Jurkat, Clone E6-1 (cell line): ENCODE measurements at regions not wholly inside any gene's neighbourhood (a gene's known extent, or its start where the extent isn't known, plus 50 kb on each side); places are given as distances from the start of the nearest gene placed in this dataset.
"Not testable (repeated sequence)": the region's sequence is repeated elsewhere in the genome, so short reads cannot be mapped to it uniquely, and the experiment has no call there.

ENCODE experiments used
- DNase-seq: peaks from one replicate; pipeline ENCODE4 v3.0.0-alpha.2; 2011; ENCODE audit warnings: low read depth, low spot score
- H3K4me3 ChIP-seq: 2 replicates; pipeline ENCODE4 v1.5.1; 2011; ENCODE audit warnings: mild to moderate bottlenecking, low read length, control low read depth, moderate library complexity

DNA sequence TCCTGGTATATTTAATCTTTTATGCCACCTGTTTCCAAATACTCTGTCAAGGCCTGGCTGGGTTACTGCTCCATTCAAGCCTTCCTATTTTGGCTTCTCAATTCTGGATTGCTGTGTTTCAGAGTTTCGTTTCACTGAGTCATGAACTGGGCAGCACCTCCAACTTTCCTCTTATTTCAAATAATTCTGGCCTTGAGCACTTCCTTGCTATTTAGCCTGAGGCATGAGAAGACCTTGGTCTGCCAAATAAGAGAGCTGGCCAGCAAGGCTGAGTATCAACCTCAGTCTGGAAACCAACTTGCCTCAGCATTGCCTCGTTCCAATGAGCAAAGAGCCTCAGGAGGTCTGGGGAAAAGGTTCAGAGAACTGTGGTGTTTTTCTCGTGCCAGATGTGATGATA, 66.6 kb downstream of the TNFAIP3 start:
- DNase-seq = no peak
- H3K4me3 ChIP-seq = no peak overlapping the region

DNA sequence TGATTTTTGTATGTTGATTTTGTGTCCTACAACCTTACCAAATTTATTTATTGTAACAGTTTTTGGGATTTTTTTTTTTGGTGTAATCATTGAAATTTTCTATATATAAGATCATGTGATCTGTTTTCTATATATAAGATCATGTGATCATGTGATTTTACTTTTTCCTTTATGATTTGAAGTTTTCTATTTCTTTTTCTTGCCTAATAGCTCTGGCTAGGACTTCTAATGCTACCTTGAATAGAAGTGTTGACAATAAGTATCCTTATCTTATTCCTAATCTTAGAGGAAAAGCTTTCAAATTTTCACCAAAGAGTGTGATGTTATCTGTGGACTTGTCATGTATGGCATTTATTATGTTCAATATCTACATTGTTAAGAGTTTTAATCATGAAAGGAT, 69.7 kb downstream of the TNFAIP3 start:
- DNase-seq = no peak
- H3K4me3 ChIP-seq = no peak overlapping the region

GRCh38 chr6:137937834-137938233, 70.8 kb downstream of the TNFAIP3 start:
- DNase-seq = no peak

GRCh38 chr6:137938770-137939379, 71.8 kb downstream of the TNFAIP3 start:
- no peak overlapping the region for H3K4me3 ChIP-seq
- DNase-seq = no peak

More at GRCh38 chr6:137937834-137938233, 70.8 kb downstream of the TNFAIP3 start:
- no peak overlapping the region for H3K4me3 ChIP-seq

GRCh38 chr6:137941995-137942394, 74.9 kb downstream of the TNFAIP3 start:
- H3K4me3 ChIP-seq = no peak overlapping the region
- DNase-seq = no peak

- no peak for DNase-seq
- no peak overlapping the region for H3K4me3 ChIP-seq
Observed at GRCh38 chr6:137942736-137943135, 75.7 kb downstream of the TNFAIP3 start.

DNA sequence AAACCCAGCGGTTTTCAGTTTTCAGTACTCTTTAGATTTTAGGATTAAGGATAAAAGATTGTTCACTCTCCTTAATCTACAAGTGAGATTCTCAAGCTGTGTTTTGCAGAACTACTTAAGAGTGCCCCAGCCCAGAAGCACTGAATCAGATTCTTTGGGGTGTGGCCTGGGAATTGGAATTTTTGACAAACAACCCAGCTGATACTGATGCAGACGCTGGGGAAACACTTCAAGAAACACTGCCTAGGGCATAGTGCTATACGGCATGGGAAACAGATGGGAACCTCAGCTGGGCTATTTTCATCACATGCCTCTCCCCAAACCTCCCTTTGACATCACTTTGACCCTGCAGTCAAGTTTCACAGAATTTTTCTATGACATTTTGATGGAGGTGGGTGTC, 77.3 kb downstream of the TNFAIP3 start:
- not testable (repeated sequence) for H3K4me3 ChIP-seq, DNase-seq

DNA sequence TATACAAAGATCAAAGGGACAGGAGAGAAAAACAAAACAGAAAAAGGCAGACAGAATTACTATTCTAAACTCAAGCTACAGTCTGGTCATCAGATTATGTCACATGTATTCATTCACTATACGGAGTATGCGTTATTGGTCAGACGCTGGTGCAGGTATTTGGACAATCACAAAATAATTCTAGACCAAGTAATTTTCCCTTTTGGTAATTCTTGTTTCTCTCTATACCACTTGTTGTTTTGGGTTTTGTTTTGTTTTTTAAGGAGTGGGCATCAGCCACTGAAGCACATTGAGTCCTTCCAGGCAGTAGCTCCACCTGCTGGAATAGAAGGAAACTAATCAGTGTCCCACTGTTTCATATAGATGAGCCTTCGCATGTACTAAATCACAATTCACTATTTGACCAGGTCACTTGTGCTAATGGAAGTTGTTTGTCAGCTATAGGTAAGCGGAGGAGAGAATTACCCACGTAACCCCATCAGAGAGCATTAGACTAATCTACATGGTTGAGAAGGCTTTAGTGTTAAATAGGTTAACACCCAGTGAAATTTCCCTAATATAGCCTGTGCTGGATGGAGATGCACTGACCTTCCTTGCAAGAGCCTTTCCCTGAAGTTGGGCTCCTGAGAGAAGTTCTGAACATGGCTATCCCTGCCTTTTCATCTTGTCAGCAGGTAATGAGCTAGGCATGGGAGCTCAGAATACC, 77.9 kb downstream of the TNFAIP3 start:
- no peak for DNase-seq

DNA sequence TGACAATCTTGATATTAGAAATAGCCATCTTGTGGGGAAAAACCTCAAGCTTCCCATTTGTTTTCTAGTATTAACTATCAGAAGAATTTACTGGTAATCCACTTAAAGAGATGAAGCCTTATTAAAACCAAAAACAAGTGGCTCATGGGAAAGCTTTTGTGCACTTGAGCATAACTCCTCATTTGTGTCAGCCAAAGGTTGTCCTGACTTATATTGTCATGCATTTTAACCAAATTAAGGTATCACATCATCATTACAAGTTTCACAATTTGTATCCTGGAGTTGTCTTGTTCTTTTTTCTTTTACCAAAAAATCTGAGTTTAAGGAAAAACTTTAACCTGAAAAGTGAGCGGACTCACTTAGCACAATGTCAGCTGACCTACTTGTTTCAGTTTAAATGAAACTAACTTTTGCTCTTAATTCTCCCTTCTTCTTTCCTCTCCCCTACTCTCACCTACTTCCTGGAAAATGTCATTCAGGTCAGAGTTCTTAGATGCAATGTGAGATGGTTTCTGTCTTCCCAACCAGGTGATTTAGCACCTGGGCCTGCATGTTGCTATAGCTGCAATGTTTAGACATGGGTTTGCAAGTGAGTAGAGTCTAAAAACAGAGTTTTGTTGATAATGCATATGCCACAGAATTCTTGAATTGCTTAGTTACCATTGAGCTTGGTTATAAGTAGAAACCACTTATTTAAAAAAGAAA, 82.8 kb downstream of the TNFAIP3 start:
- no peak for DNase-seq

More for the DNA sequence above, 77.9 kb downstream of the TNFAIP3 start:
- no peak overlapping the region for H3K4me3 ChIP-seq

GRCh38 chr6:137950581-137950980, 83.5 kb downstream of the TNFAIP3 start:
- H3K4me3 ChIP-seq = no peak overlapping the region
- DNase-seq = no peak

More for the DNA sequence above, 82.8 kb downstream of the TNFAIP3 start:
- H3K4me3 ChIP-seq = no peak overlapping the region

DNA sequence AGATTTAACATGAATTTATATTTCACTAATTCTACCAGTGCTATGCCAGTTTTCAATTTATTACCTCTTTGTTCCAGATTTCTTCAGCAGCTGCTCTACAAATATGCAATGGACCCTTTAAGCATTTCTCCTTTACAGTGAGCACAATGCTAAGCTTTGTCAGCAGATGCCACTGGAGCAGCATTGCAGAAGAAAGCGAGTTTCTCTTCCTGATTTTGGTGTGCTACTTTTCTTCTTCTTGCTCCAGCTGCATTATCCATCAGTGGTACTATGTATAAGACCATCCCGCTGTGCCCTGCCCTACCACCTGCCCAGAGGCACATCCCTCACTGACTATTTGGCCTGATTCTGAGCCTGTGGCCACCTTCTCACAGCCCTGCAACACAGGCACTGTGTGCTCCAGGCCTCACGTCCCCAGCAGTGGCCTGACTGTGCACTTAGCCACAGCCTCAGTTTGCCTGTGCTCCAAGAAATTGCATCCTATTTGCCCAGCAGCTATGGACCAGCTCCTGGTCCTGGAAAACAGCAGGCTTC, 84.1 kb downstream of the TNFAIP3 start:
- DNase-seq = no peak
- no peak overlapping the region for H3K4me3 ChIP-seq

DNA sequence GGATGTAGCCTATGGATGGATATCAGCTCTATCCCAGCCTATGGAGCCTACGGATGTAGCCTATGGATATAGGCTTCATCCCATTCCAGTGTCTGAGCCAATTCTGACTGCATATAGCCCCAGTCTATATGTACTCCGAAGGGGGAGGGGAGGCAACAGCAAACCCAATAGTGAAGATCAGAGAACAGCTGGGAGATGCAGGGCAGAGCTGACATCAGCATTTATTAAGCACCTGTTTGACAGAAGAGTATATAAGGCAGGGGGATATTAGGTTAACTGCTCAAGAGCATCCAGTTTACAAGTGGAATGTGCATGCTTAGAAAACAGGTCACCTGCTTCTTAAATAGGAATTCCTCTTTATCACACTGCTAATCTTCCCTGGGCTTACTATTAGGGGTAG, 85.2 kb downstream of the TNFAIP3 start:
- H3K4me3 ChIP-seq = no peak overlapping the region
- no peak for DNase-seq

DNA sequence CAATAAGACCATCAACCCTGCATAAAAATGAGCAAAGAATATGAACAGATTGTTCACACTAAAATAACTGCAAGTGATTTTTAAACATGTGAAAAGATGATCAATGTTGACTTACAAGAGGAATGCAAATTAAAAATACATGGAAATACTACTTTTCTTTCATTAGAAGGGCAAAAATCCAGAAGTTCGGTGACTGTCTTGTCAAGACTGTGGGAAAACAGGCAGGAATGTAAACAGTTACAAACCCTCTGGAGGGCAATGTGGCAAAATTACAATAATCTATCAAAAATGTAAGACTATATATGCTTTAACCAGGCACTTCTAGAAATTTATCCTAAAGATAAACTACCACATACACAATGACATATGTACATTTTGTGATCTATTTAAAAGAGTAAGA, 86.7 kb downstream of the TNFAIP3 start:
- no peak overlapping the region for H3K4me3 ChIP-seq
- no peak for DNase-seq

GRCh38 chr6:137954253-137954652, 87.2 kb downstream of the TNFAIP3 start:
- H3K4me3 ChIP-seq = no peak overlapping the region
- DNase-seq = no peak

GRCh38 chr6:137956098-137956488, 89.0 kb downstream of the TNFAIP3 start:
- DNase-seq = no peak
- H3K4me3 ChIP-seq = no peak overlapping the region

DNA sequence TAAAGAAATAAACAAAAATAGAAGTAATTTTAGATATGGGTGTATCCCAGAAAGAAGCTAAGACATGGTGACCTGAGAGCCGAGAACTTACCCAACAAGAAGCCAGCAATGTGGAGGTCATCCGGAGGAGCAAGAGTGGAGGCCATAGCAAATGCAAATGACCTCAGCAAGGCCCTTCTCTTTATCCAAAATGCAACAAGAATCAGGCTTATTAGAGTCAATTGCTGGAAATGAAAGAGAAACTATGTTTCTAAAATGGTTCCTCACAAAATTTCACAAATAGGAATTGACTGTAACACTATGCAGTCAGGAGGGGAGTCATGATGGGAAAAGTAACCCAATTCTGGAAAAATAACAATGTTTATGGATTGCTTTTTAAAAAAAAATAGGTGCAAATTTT, 90.4 kb downstream of the TNFAIP3 start:
- no peak for DNase-seq
- no peak overlapping the region for H3K4me3 ChIP-seq

- no peak for DNase-seq
Observed at GRCh38 chr6:137958811-137959565, 91.9 kb downstream of the TNFAIP3 start.

GRCh38 chr6:137962725-137963124, 95.7 kb downstream of the TNFAIP3 start:
- H3K4me3 ChIP-seq = no peak overlapping the region

More at GRCh38 chr6:137958811-137959565, 91.9 kb downstream of the TNFAIP3 start:
- no peak overlapping the region for H3K4me3 ChIP-seq

DNA sequence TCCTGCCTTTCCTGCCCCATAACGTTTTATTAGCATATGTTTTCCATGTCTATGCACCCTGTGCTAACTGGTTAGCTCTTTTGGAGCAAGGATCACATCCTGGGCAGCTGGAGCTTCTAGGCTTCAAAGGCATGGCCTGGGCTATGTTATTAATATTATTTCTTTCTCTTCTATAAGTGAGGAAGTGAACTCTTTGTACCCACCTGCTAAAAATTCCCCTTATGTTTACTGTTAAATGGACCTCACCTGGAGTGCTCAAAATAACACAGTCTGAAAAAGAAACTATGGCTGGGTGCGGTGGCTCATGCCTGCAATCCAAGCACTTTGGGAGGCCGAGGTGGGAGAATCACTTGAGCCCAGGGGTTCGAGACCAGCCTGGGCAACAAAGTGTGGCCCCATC, 97.8 kb downstream of the TNFAIP3 start:
- no peak for DNase-seq
- H3K4me3 ChIP-seq = no peak overlapping the region

More at GRCh38 chr6:137962725-137963124, 95.7 kb downstream of the TNFAIP3 start:
- DNase-seq = no peak
